ENCODE measurements at regions not wholly inside any gene's neighbourhood (a gene's known extent, or its start where the extent isn't known, plus 50 kb on each side); places are given as distances from the start of the nearest gene placed in this dataset.
A peak's percentile ranks its signal among the peaks of the same experiment; 100 is the strongest.

DNA sequence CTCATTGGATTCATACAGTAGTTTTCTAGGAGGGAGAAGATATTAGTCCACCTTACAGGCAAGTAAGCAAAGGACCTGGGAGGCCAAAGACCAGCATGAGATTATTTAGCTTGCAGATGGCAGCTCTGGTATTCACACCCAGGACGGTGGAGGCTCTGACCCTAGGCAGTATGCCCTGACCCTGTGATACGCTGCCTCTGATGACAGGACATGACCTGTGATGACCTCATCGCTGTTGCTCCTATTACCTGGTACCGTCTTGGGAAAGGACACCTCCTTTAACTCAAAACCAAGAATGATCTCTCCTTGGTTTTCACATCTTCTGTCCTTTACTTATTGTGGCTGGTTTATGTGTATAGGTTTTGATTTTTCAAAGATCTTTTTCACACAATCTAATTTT, 298.6 kb downstream of the CLIC5 start:
- H3K27me3 ChIP-seq (ENCODE audit: control insufficient read depth in 3 of 3, insufficient read depth in 3 of 3, low read length in 3 of 3): no peaks in the 10 kb centered on the region
- H3K9ac ChIP-seq (ENCODE audit: low read depth in 1 of 3, low read length in 3 of 3): no peak overlapping the region
- no peaks in the 10 kb centered on the region for H3K9me3 ChIP-seq (ENCODE audit: control insufficient read depth in 3 of 3, low read length in 3 of 3)
- H3K4me1 ChIP-seq (ENCODE audit: control insufficient read depth in 3 of 3, insufficient read depth in 3 of 3, low read length in 3 of 3): peaks cover 0 to 5% (median 0%) of the 10 kb centered on the region in 3 donors
- H3K27ac ChIP-seq (ENCODE audit: low read depth, low read length): no peak overlapping the region
- H3K36me3 ChIP-seq (ENCODE audit: control insufficient read depth in 3 of 3, insufficient read depth in 3 of 3, low read length in 3 of 3): no peaks in the 10 kb centered on the region
- no peak overlapping the region for H3K4me3 ChIP-seq (ENCODE audit: low read length in 3 of 3)

DNA sequence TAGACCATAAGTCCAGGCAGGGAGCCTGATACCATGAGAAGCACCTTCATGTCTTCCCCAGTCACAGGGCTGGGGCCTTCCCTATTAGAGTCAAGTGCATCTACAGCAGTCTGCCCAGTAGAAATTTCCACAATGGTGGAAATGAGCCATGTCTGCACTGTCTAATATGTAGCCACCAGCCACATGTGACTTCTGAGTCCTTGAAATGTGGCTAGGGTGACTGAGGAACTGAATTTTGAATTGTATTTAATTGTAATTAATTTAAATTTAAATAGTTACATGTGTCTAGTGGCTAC, 300.2 kb downstream of the CLIC5 start:
- Histone ChIP-seq H3K4me1 (ENCODE audit: control insufficient read depth in 3 of 3, insufficient read depth in 3 of 3, low read length in 3 of 3) (peaks cover 0 to 8% (median 5%) of the 10 kb centered on the region in 3 donors), H3K4me3 (ENCODE audit: low read length in 3 of 3) (no peak overlapping the region), H3K36me3 (ENCODE audit: control insufficient read depth in 3 of 3, insufficient read depth in 3 of 3, low read length in 3 of 3) (no peaks in the 10 kb centered on the region), H3K9me3 (ENCODE audit: control insufficient read depth in 3 of 3, low read length in 3 of 3) (no peaks in the 10 kb centered on the region), H3K27me3 (ENCODE audit: control insufficient read depth in 3 of 3, insufficient read depth in 3 of 3, low read length in 3 of 3) (no peaks in the 10 kb centered on the region), H3K9ac (ENCODE audit: low read depth in 1 of 3, low read length in 3 of 3) (no peak overlapping the region), H3K27ac (ENCODE audit: low read depth, low read length) (no peak overlapping the region)

DNA sequence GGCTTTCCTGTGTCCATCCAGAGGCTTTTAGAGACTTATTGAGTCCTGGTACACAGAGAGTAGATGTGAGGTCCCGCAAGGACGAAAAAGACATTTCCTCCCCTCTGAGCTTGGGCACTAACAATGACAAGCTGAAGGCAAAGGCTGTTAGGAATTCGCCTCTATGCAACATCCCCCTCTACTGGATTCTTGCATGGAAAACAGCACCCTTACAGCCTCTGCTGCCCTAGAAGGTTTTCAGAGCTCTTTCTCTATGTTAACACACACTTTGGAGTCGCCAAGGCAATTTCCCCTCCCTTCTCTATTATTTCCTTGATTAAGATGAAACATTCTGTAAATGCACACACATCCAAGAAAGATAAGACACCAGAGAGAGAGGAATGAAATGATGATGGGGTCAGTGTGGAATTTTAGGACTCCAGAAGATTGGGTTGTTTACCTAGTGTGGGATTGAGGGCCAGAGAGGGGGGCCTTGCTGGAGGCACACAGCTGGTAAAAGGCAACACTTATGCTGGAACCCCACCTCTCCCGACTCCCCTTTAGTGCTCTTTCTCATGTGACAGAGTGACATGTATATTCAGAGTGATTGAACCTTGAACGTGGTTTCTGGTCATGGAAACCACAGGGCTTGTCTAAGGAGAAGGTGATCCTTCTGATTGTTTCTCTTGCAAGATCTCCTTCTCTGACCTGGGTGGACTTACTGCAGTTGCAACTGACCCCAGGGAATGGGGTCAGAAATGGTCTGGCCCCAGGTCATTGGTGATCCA, 300.7 kb downstream of the CLIC5 start:
- Histone ChIP-seq H3K36me3 (ENCODE audit: control insufficient read depth in 3 of 3, insufficient read depth in 3 of 3, low read length in 3 of 3) (no peaks in the 10 kb centered on the region), H3K4me3 (ENCODE audit: low read length in 3 of 3) (no peak overlapping the region), H3K9me3 (ENCODE audit: control insufficient read depth in 3 of 3, low read length in 3 of 3) (no peaks in the 10 kb centered on the region), H3K27me3 (ENCODE audit: control insufficient read depth in 3 of 3, insufficient read depth in 3 of 3, low read length in 3 of 3) (no peaks in the 10 kb centered on the region), H3K27ac (ENCODE audit: low read depth, low read length) (no peak overlapping the region), H3K4me1 (ENCODE audit: control insufficient read depth in 3 of 3, insufficient read depth in 3 of 3, low read length in 3 of 3) (peaks cover 0 to 9% (median 5%) of the 10 kb centered on the region in 3 donors), H3K9ac (ENCODE audit: low read depth in 1 of 3, low read length in 3 of 3) (no peak overlapping the region)

DNA sequence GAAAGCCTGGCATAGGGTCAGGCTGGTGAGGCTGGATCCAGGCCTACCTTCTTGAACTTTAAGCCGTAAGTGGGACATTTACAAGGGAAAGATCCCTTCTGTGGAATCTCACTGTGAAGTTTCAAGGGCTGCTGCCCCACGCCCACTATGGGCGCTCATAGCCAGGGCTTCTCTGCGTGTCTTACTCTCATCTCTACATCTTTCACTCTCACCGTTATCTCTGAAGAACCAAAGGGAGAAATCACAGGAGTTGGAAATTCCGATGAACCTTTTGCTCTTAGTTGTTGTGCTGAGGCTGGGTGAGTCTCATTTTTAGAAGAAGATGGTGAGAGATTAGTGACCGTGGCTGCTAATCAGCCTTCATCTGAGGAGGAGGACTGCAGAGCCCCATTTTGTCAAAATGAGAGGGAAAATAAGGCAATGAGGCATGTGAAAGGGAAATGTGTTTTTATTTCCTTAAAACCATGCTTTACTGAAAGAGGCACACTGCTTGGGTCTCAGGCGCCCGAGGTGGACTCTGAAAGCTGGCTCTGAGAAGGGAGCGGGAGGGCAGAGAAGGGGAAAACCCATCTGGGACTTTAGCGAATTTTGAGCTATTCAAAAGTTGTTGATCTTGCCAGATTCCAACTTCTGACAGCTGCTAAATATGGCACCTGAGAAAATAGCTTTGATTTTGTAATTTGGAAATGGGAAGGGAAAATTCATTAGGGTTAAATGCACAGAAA, 301.5 kb downstream of the CLIC5 start:
- no peaks in the 10 kb centered on the region for H3K9me3 ChIP-seq (ENCODE audit: control insufficient read depth in 3 of 3, low read length in 3 of 3)
- H3K4me3 ChIP-seq (ENCODE audit: low read length in 3 of 3): no peak overlapping the region
- no peak overlapping the region for H3K27ac ChIP-seq (ENCODE audit: low read depth, low read length)
- H3K4me1 ChIP-seq (ENCODE audit: control insufficient read depth in 3 of 3, insufficient read depth in 3 of 3, low read length in 3 of 3): peaks cover 0 to 9% (median 5%) of the 10 kb centered on the region in 3 donors
- H3K9ac ChIP-seq (ENCODE audit: low read depth in 1 of 3, low read length in 3 of 3): peak overlapping the region in 1 of 3 donors; percentile 12
- H3K36me3 ChIP-seq (ENCODE audit: control insufficient read depth in 3 of 3, insufficient read depth in 3 of 3, low read length in 3 of 3): no peaks in the 10 kb centered on the region
- no peaks in the 10 kb centered on the region for H3K27me3 ChIP-seq (ENCODE audit: control insufficient read depth in 3 of 3, insufficient read depth in 3 of 3, low read length in 3 of 3)

Data from skeletal muscle tissue (tissue), 3 donors.